Calu3 (cell line): ENCODE measurements at regions not wholly inside any gene's neighbourhood (a gene's known extent, or its start where the extent isn't known, plus 50 kb on each side); places are given as distances from the start of the nearest gene placed in this dataset.

Experiments
- BruUV-seq: library from RNA; stranded (reverse); fragments of 400-500 nt; replicated peaks from 2 replicates; lab custom pipeline; 2021; lab: Mats Ljungman, UMichigan
- CTCF ChIA-PET: fragments of 300-600 bp; sonication (Branson Sonifier 250); formaldehyde crosslinking; loops from one replicate; lab custom pipeline; 2022; ENCODE audit warnings: antibody characterized with exemption; lab: Charles Lee
- DNase-seq: peaks from one replicate; pipeline ENCODE4 v3.0.0; 2022
- H3K27ac Mint-ChIP-seq: one replicate; pipeline ENCODE4 v1.8.0; 2022; ENCODE audit warnings: mixed read lengths; ENCODE audit not compliant: unreplicated experiment
- H3K27me3 Mint-ChIP-seq: one replicate; pipeline ENCODE4 v1.8.0; 2022; ENCODE audit warnings: mixed read lengths; ENCODE audit not compliant: unreplicated experiment
- H3K36me3 Mint-ChIP-seq: one replicate; pipeline ENCODE4 v1.8.0; 2022; ENCODE audit warnings: mild to moderate bottlenecking, moderate library complexity, mixed read lengths; ENCODE audit not compliant: insufficient read depth, unreplicated experiment
- H3K4me1 Mint-ChIP-seq: one replicate; pipeline ENCODE4 v1.8.0; 2022; ENCODE audit warnings: mild to moderate bottlenecking, low read depth, mixed read lengths; ENCODE audit not compliant: unreplicated experiment
- H3K4me3 Mint-ChIP-seq: one replicate; pipeline ENCODE4 v1.8.0; 2022; ENCODE audit warnings: mild to moderate bottlenecking, low read depth, moderate library complexity, mixed read lengths; ENCODE audit not compliant: unreplicated experiment
- H3K9me3 Mint-ChIP-seq: one replicate; pipeline ENCODE4 v1.8.0; 2022; ENCODE audit warnings: low read depth, mixed read lengths; ENCODE audit not compliant: unreplicated experiment
- intact Hi-C: fragments of 100-400 bp; cut with micrococcal nuclease; formaldehyde crosslinking; loops from one replicate; pipeline ENCODE4 v1.10.0; 2022; ENCODE audit not compliant: unreplicated experiment
- TF ChIP-seq, protein P1 (sequence below): fragments of 200-600 bp; IDR thresholded peaks from one replicate; pipeline ENCODE4 v1.8.0; 2022; ENCODE audit warnings: antibody characterized with exemption; ENCODE audit not compliant: unreplicated experiment

DNA sequence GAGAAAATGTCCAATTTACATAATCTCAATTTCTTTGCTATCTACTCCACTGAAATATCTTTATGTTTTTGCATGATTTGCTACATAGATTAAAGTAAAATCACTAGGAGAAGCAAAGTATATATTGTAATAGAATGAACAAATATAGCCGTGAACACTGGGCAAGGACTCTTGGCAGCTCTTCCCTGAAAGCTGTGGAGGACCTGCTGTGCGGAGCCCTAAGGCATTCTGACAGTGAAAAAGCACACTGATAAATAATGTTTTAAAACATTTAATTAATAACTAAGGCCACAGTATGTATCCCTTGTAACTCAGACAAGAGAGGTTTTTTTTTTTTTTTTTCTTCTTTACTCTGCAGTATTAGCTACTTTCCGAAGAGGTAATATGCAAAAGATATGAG, 256.1 kb upstream of the DPYD start:
- BruUV-seq: no TSS peak
- TF ChIP-seq, protein P1, sequence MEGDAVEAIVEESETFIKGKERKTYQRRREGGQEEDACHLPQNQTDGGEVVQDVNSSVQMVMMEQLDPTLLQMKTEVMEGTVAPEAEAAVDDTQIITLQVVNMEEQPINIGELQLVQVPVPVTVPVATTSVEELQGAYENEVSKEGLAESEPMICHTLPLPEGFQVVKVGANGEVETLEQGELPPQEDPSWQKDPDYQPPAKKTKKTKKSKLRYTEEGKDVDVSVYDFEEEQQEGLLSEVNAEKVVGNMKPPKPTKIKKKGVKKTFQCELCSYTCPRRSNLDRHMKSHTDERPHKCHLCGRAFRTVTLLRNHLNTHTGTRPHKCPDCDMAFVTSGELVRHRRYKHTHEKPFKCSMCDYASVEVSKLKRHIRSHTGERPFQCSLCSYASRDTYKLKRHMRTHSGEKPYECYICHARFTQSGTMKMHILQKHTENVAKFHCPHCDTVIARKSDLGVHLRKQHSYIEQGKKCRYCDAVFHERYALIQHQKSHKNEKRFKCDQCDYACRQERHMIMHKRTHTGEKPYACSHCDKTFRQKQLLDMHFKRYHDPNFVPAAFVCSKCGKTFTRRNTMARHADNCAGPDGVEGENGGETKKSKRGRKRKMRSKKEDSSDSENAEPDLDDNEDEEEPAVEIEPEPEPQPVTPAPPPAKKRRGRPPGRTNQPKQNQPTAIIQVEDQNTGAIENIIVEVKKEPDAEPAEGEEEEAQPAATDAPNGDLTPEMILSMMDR: no peak
- DNase-seq: no peak
- Mint-ChIP-seq H3K27ac (no peak overlapping the region), H3K36me3 (no peaks in the 10 kb centered on the region), H3K27me3 (no peaks in the 10 kb centered on the region), H3K9me3 (peaks cover 3% of the 10 kb centered on the region), H3K4me3 (no peak overlapping the region), H3K4me1 (peaks cover 39% of the 10 kb centered on the region)
- intact Hi-C loops: no loop called here
- CTCF ChIA-PET: interaction anchor here (0.6 kb wide), 1 partner anchor 523 kb away, joined by 5 read pairs; no protein-coding TSS in a partner anchor

DNA sequence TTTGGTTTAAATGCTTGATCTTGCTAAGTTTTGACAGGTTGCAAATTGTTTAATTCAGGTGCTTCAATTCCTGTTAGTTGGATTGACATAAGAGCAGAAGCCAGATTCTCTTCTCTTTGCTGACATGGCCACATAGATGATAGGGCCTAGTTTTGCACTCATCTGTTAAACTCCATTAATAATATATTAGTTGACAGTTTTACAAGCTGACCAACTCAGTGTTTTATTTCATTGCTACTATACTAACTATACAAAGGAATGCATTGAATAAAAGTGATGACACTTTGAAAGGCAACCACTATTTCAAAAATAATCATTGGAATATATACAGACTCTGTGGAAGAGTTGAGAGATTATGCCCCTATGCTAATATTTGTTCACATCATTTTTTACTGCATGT, 255.6 kb upstream of the DPYD start:
- no TSS peak for BruUV-seq
- peaks cover 3% of the 10 kb centered on the region for H3K9me3 Mint-ChIP-seq
- TF ChIP-seq, protein P1: no peak
- H3K4me1 Mint-ChIP-seq: peaks cover 38% of the 10 kb centered on the region
- intact Hi-C loops: no loop called here
- no peak overlapping the region for H3K4me3 Mint-ChIP-seq
- no peaks in the 10 kb centered on the region for H3K36me3 Mint-ChIP-seq
- H3K27ac Mint-ChIP-seq: no peak overlapping the region
- no peak for DNase-seq
- no peaks in the 10 kb centered on the region for H3K27me3 Mint-ChIP-seq
- CTCF ChIA-PET: no interaction called here

DNA sequence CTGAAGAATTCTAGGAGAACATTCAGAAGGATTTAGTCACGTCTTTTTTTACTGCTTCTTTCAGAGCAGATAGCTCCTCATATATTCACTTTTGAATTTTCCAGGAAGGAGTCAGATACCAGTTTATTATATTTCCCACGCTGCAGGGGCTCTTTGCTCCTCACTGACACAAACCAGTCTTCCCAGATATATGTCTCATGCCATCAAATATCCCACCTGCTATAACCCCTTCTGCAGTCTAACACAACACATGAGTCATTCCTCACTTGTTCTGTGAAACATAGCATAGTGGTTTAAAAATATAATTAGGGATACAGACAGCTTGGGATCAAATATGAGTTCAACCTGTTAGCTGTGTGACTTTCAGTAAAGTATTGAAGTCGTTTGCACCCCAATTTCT, 251.7 kb upstream of the DPYD start:
- CTCF ChIA-PET: no interaction called here
- H3K4me1 Mint-ChIP-seq: peaks cover 29% of the 10 kb centered on the region
- no peak overlapping the region for H3K27ac Mint-ChIP-seq
- H3K27me3 Mint-ChIP-seq: no peaks in the 10 kb centered on the region
- peaks cover 3% of the 10 kb centered on the region for H3K9me3 Mint-ChIP-seq
- no TSS peak for BruUV-seq
- no peaks in the 10 kb centered on the region for H3K36me3 Mint-ChIP-seq
- TF ChIP-seq, protein P1: no peak
- DNase-seq: no peak
- intact Hi-C loops: no loop called here
- no peak overlapping the region for H3K4me3 Mint-ChIP-seq

DNA sequence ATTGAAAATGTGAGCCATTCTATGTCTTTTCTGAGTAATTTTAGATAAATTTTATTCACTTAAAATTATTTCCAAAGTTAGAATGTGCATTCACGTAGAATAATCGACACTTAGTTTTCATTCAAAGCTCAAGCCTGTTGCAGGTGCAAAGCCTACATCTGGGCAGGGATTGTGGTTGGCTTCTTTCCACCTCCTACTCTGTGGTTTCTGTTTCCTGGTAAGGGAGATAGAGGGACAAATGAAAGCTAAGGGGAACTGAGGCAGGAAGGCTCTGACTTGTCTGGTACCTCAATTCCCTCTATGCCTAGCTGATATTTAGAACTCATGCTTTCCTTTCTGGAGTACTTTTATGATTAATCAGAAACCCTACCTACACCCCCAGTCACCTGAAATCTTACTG, 251.2 kb upstream of the DPYD start:
- H3K27ac Mint-ChIP-seq: no peak overlapping the region
- no TSS peak for BruUV-seq
- H3K9me3 Mint-ChIP-seq: peaks cover 3% of the 10 kb centered on the region
- CTCF ChIA-PET: no interaction called here
- no peak overlapping the region for H3K4me3 Mint-ChIP-seq
- intact Hi-C loops: no loop called here
- TF ChIP-seq, protein P1: no peak
- H3K4me1 Mint-ChIP-seq: peaks cover 29% of the 10 kb centered on the region
- H3K36me3 Mint-ChIP-seq: no peaks in the 10 kb centered on the region
- DNase-seq: no peak
- no peaks in the 10 kb centered on the region for H3K27me3 Mint-ChIP-seq
